SK-N-SH treated with all-trans-retinoic acid at 6 μM for 48 hours (cell line): ENCODE measurements at regions not wholly inside any gene's neighbourhood (a gene's known extent, or its start where the extent isn't known, plus 50 kb on each side); places are given as distances from the start of the nearest gene placed in this dataset.

Experiments used
- BACH2 ChIP-seq: fragments of 250-450 bp; sonication (Bioruptor Pico); IDR thresholded peaks from 2 replicates; pipeline ENCODE4 v1.9.0; 2021; ENCODE audit warnings: mild to moderate bottlenecking, borderline replicate concordance
- OSR1 ChIP-seq: fragments of 250-450 bp; sonication (Bioruptor Pico); IDR thresholded peaks from 2 replicates; pipeline ENCODE4 v1.8.0; 2022; ENCODE audit warnings: moderate library complexity, mild to moderate bottlenecking, inconsistent platforms
- PPARA ChIP-seq: fragments of 250-450 bp; sonication (Bioruptor Pico); IDR thresholded peaks from 2 replicates; pipeline ENCODE4 v1.5.0; 2020; ENCODE audit warnings: mild to moderate bottlenecking, borderline replicate concordance
- ZFP30 ChIP-seq: fragments of 450-650 bp; formaldehyde crosslinking; IDR thresholded peaks from 2 replicates; pipeline ENCODE4 v1.5.0; 2022; ENCODE audit warnings: mild to moderate bottlenecking, moderate library complexity
- ZNF8 ChIP-seq: fragments of 450-650 bp; formaldehyde crosslinking; IDR thresholded peaks from 2 replicates; pipeline ENCODE4 v1.5.0; 2020; ENCODE audit warnings: mild to moderate bottlenecking, moderate library complexity
- TF ChIP-seq, protein P1 (sequence below): fragments of 250-450 bp; sonication (Bioruptor Pico); IDR thresholded peaks from 2 replicates; pipeline ENCODE4 v1.5.1; 2021; ENCODE audit warnings: mild to moderate bottlenecking, moderate library complexity

DNA sequence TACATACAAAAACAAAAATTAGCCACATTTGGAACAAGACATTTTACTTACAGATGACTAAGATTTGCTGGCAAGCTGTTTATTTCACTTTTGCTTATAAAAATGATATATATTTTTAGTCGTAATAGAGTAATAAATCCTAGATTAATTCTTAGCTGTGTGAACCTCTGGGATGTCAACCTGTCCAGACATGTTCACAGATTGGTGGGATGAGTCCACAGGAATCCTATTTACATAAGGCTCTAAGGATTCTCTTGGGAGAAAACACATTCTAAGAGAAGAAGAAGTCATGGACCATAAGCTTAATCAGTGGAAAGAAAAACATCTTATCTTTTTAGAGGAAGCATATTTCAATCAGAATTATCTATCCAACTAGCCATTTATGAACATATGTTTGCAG lies 797.4 kb downstream of the C12orf50 start:
- TF ChIP-seq OSR1: no peak
- no peak for TF ChIP-seq BACH2
- no peak for TF ChIP-seq ZFP30 (CRISPR knock-in tag)
- TF ChIP-seq PPARA (CRISPR knock-in tag): no peak
- no peak for TF ChIP-seq ZNF8 (CRISPR knock-in tag)
- TF ChIP-seq, protein P1, sequence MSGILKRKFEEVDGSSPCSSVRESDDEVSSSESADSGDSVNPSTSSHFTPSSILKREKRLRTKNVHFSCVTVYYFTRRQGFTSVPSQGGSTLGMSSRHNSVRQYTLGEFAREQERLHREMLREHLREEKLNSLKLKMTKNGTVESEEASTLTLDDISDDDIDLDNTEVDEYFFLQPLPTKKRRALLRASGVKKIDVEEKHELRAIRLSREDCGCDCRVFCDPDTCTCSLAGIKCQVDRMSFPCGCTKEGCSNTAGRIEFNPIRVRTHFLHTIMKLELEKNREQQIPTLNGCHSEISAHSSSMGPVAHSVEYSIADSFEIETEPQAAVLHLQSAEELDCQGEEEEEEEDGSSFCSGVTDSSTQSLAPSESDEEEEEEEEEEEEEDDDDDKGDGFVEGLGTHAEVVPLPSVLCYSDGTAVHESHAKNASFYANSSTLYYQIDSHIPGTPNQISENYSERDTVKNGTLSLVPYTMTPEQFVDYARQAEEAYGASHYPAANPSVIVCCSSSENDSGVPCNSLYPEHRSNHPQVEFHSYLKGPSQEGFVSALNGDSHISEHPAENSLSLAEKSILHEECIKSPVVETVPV (CRISPR knock-in tag): no peak
